Neural progenitor cell (in vitro differentiated cells): ENCODE measurements at regions not wholly inside any gene's neighbourhood (a gene's known extent, or its start where the extent isn't known, plus 50 kb on each side); places are given as distances from the start of the nearest gene placed in this dataset.

ENCODE experiments used
- CTCF ChIP-seq: fragments of 200-600 bp; sonication (generic); IDR thresholded peaks from 2 replicates; pipeline ENCODE4 v1.5.1; 2017; ENCODE audit warnings: antibody characterized with exemption, mild to moderate bottlenecking
- EZH2 ChIP-seq: fragments of 200-600 bp; sonication (generic); IDR thresholded peaks from 2 replicates; pipeline ENCODE4 v1.6.1; 2017; ENCODE audit warnings: antibody characterized with exemption, mild to moderate bottlenecking, moderate library complexity
- EZH2phosphoT487 ChIP-seq: fragments of 200-600 bp; sonication (generic); IDR thresholded peaks from 2 replicates; pipeline ENCODE4 v1.6.1; 2017; ENCODE audit warnings: antibody characterized with exemption

- no peak for TF ChIP-seq EZH2phosphoT487
- TF ChIP-seq CTCF: no peak
- TF ChIP-seq EZH2: no peak
These were observed 969.7 kb downstream of the PDHA2 start for GRCh38 chr4:96809563-96809962.
